Right lobe of liver (tissue), 4 donors: ENCODE measurements at regions not wholly inside any gene's neighbourhood (a gene's known extent, or its start where the extent isn't known, plus 50 kb on each side); places are given as distances from the start of the nearest gene placed in this dataset.

Experiments used
- CTCF ChIP-seq, 4 donors: fragments of 200-600 bp in 3 of 4; fragments of 450-650 bp in 1 of 4; IDR thresholded peaks; one replicate each; pipeline versions ENCODE4 v1.5.1 to v1.8.0; 2016 to 2022; ENCODE audit warnings: antibody characterized with exemption in 4 of 4, mild to moderate bottlenecking in 2 of 4
- POLR2A ChIP-seq: fragments of 450-650 bp; IDR thresholded peaks from one replicate; pipeline ENCODE4 v1.6.1; 2017; ENCODE audit warnings: antibody characterized with exemption, mild to moderate bottlenecking
- donor health status: DM: no; HTN: no; CAD: no.
- donor health status: DM: no; HTN: no; CAD: no.
- donor health status: DM: no; HTN: yes; CAD: no.

- TF ChIP-seq CTCF (IDR thresholded peaks at IDR 0.05) (no peak), POLR2A (no peak)
Measured at GRCh38 chr10:32131388-32131787, 75.2 kb upstream of the KIF5B start.
